ENCODE measurements at regions not wholly inside any gene's neighbourhood (a gene's known extent, or its start where the extent isn't known, plus 50 kb on each side); places are given as distances from the start of the nearest gene placed in this dataset.

DNA sequence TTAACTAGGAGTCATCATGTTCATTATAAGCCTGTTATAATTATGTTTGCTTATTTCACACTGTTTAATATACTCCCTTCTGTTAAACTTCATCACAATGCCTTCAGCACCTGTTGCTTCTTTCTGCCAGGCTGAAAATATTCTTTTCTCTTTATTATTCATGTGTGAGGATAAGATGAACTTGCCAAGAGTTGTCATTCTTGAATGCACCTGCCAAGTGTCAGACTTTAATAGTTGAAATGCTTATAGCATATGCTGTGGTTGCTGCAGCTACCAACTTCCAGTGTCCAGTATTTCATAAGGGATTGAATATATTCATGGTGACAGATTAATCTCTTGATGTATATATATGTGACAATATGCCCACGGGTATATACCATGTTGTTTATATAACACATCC is 339.2 kb upstream of the MEOX2 start:
- H3K4me3 Mint-ChIP-seq: no peak overlapping the region
- peaks cover 84% of the 10 kb centered on the region for H3K4me1 Mint-ChIP-seq
- H3K27ac Mint-ChIP-seq: peak overlapping the region in 1 of 3 experiments; percentile 21
- no peaks in the 10 kb centered on the region for H3K36me3 Mint-ChIP-seq (ENCODE audit: low read depth)
- no peaks in the 10 kb centered on the region for H3K9me3 Mint-ChIP-seq
- TF ChIP-seq, protein P1, sequence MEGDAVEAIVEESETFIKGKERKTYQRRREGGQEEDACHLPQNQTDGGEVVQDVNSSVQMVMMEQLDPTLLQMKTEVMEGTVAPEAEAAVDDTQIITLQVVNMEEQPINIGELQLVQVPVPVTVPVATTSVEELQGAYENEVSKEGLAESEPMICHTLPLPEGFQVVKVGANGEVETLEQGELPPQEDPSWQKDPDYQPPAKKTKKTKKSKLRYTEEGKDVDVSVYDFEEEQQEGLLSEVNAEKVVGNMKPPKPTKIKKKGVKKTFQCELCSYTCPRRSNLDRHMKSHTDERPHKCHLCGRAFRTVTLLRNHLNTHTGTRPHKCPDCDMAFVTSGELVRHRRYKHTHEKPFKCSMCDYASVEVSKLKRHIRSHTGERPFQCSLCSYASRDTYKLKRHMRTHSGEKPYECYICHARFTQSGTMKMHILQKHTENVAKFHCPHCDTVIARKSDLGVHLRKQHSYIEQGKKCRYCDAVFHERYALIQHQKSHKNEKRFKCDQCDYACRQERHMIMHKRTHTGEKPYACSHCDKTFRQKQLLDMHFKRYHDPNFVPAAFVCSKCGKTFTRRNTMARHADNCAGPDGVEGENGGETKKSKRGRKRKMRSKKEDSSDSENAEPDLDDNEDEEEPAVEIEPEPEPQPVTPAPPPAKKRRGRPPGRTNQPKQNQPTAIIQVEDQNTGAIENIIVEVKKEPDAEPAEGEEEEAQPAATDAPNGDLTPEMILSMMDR (IDR thresholded peaks at IDR 0.05; ENCODE audit: unreplicated experiment in 3 of 3): no peak
- H3K27me3 Mint-ChIP-seq (ENCODE audit: low read depth): no peaks in the 10 kb centered on the region

DNA sequence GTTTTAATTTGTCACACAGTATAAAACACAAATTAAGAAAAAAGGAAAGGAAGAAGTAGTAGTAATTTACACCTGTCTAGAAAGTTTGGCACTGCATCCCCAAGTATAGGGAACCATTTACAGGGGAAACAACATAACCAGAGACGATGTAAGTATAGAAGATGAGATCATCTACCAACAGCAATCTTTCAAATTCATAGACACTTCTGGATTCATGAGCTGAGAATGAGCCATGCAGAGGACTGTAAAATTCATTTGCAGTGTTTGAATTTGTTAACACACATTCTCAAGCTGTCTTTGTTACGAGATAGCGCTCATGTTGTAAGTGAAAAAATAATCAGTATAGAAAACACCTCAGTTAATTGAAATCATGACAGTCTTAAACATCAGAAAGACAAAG is 337.0 kb upstream of the MEOX2 start:
- no peaks in the 10 kb centered on the region for H3K27me3 Mint-ChIP-seq (ENCODE audit: low read depth)
- peak overlapping the region in 2 of 3 experiments; percentile 64 to 74 for H3K27ac Mint-ChIP-seq
- no peaks in the 10 kb centered on the region for H3K9me3 Mint-ChIP-seq
- H3K36me3 Mint-ChIP-seq (ENCODE audit: low read depth): no peaks in the 10 kb centered on the region
- H3K4me3 Mint-ChIP-seq: no peak overlapping the region
- H3K4me1 Mint-ChIP-seq: peaks cover 71% of the 10 kb centered on the region
- TF ChIP-seq, protein P1 (IDR thresholded peaks at IDR 0.05; ENCODE audit: unreplicated experiment in 3 of 3): no peak

DNA sequence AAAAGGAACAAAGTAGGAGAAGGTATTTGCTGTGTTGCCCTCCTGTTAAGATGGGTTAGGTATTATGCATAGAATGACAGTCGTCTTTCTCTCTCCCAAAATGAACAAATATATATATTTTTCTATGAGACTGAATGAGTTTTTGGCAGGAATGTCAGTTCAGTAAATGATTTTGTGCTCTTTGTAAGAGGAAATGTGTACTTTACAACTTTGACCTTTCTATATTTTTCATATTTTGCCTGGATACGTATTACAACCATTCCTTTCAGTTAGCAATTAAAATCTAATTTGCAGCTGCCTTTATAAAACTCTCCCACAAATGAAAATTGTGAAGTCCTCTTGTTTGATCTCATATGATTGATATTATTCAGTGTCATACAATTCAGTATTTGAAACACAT is 336.6 kb upstream of the MEOX2 start:
- Mint-ChIP-seq H3K4me1 (peaks cover 67% of the 10 kb centered on the region), H3K27me3 (ENCODE audit: low read depth) (no peaks in the 10 kb centered on the region), H3K36me3 (ENCODE audit: low read depth) (no peaks in the 10 kb centered on the region), H3K4me3 (no peak overlapping the region), H3K9me3 (no peaks in the 10 kb centered on the region), H3K27ac (peak overlapping the region in 2 of 3 experiments; percentile 64 to 74)
- TF ChIP-seq, protein P1 (IDR thresholded peaks at IDR 0.05; ENCODE audit: unreplicated experiment in 3 of 3): no peak

DNA sequence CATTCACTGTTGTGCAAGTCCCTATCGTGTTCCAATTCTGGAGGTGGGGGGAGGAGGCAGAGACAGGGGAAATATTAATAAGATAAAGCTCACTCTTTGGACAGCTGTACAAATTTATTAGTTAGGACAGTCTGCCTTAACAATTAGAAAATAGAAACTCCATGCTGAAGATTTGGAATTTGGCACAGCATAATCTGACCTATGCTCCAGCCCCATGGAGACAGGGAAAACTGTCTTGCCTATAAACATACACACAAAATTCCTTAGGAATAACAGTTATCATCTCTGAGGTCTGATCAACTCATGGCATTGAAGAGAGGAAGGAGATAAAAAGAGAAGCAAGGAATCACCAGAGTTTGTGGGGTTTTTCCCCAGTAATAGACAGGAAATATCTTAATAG is 335.4 kb upstream of the MEOX2 start:
- Mint-ChIP-seq H3K36me3 (ENCODE audit: low read depth) (no peaks in the 10 kb centered on the region), H3K4me1 (peaks cover 56% of the 10 kb centered on the region), H3K9me3 (no peaks in the 10 kb centered on the region), H3K27ac (peak overlapping the region in 2 of 3 experiments; percentile 11 to 64), H3K27me3 (ENCODE audit: low read depth) (no peaks in the 10 kb centered on the region), H3K4me3 (no peak overlapping the region)
- TF ChIP-seq, protein P1 (IDR thresholded peaks at IDR 0.05; ENCODE audit: unreplicated experiment in 3 of 3): no peak

DNA sequence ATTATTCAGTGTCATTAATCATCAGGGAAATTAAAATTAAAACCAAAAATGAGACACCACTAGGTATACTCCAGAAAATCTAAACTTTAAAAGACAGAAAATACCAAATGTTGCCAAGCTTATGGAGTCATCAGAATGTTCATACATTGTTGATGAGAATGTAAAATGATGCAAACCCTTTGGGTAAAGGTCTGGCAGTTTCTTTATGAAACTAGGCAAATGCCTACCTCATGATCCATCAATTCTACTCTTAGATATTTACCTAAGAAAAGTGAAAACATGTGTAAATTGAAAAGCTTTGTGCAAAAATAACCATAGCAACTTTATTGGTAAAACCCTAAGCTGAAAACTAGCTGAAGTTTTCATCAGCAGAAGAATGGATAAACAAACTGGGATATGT is 329.5 kb upstream of the MEOX2 start:
- Mint-ChIP-seq H3K27ac (no peak overlapping the region), H3K27me3 (ENCODE audit: low read depth) (no peaks in the 10 kb centered on the region), H3K4me3 (no peak overlapping the region), H3K4me1 (peaks cover 9% of the 10 kb centered on the region), H3K9me3 (peaks cover 9% of the 10 kb centered on the region), H3K36me3 (ENCODE audit: low read depth) (no peaks in the 10 kb centered on the region)
- TF ChIP-seq, protein P1 (IDR thresholded peaks at IDR 0.05; ENCODE audit: unreplicated experiment in 3 of 3): no peak

DNA sequence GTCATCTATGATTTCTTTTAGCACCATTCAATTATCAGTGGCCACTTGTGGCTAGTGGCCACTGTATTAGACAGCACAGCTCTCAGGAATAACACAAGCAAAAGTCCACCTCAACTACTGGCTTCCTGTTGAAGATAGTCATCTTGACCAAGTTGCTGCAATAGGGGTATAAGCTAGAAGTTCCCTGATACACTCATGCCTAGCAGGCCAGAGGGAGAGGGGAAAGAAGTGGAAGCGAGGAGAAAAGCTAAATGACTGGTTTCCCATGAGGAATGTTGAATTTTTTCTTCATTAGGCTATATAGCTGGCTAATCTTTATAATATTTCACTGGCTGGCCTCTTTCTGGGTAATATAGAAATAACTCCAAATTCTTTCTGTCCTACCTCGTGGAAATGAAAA is 327.5 kb upstream of the MEOX2 start:
- TF ChIP-seq, protein P1 (IDR thresholded peaks at IDR 0.05; ENCODE audit: unreplicated experiment in 3 of 3): no peak
- H3K36me3 Mint-ChIP-seq (ENCODE audit: low read depth): no peaks in the 10 kb centered on the region
- H3K4me1 Mint-ChIP-seq: peaks cover 5% of the 10 kb centered on the region
- H3K27me3 Mint-ChIP-seq (ENCODE audit: low read depth): no peaks in the 10 kb centered on the region
- no peak overlapping the region for H3K4me3 Mint-ChIP-seq
- H3K9me3 Mint-ChIP-seq: peaks cover 9% of the 10 kb centered on the region
- H3K27ac Mint-ChIP-seq: no peak overlapping the region

Data from nephron (organoid).